ENCODE measurements at regions not wholly inside any gene's neighbourhood (a gene's known extent, or its start where the extent isn't known, plus 50 kb on each side); places are given as distances from the start of the nearest gene placed in this dataset.

DNA sequence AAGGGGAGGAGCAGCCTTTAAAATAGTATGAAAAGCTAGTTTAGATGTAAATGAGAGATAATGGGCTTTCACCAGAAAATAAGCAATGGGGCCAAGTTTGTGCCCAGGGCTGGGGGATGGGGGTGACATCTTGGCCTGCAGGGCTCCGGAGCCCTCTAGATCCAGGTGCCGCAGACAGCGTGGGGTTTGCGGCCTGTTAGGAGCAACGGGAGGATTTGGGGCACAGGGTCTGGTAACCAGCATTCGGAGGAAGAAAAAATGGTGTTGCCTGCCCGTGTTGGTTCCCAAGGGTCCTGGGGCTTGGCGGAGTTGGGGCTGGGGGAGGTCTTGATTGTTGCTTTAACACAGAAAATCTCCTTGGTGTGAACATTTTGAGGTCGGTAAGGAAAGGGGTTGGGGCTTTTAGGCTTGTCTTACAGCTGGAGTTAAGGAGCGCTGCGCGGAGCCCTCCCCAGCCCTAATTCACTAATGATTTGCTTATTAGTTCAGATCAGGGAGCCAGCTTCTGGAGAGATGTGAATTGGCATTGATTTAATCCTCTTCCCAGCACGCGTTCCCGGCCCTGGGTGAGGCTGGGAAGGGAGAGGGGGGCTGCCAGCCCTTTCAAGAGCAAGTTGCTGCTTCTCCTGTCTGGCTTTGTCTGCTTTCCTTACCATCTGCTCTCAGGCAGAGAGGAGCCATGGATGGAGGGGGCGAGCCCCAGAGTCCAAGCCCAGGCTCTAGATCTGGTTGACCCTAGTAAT is 443.4 kb downstream of the BCOR start:
- H3K4me3 ChIP-seq (ENCODE audit: low read depth in 1 of 3, low read length in 3 of 3), result no peak overlapping the region
- no peaks in the 10 kb centered on the region for H3K9me3 ChIP-seq (ENCODE audit: control insufficient read depth in 4 of 4, low read length in 3 of 4)
- H3K36me3 ChIP-seq (ENCODE audit: control insufficient read depth in 4 of 4, insufficient read depth in 3 of 4, low read depth in 1 of 4, low read length in 3 of 4), result no peaks in the 10 kb centered on the region
- no peak overlapping the region for H3K27ac ChIP-seq (ENCODE audit: low read depth in 1 of 2, low read length in 2 of 2)
- H3K4me1 ChIP-seq (ENCODE audit: control insufficient read depth in 4 of 4, insufficient read depth in 4 of 4, low read length in 3 of 4), result no peaks in the 10 kb centered on the region
- no peak for DNase-seq (ENCODE audit: low spot score)
- H3K9ac ChIP-seq (ENCODE audit: low read depth in 1 of 2, low read length in 2 of 2), result no peak overlapping the region
- 83% methylated on average over 16 of the region's 16 CpGs for WGBS
- peaks cover 0 to 4% (median 0%) of the 10 kb centered on the region in 4 donors for H3K27me3 ChIP-seq (ENCODE audit: control insufficient read depth in 4 of 4, insufficient read depth in 4 of 4, low read length in 3 of 4)
- TF ChIP-seq HNF4G (IDR thresholded peaks at IDR 0.05), result no peak
- TF ChIP-seq TAF1 (conservative IDR thresholded peaks at IDR 0.05), result no peak
- no peak for TF ChIP-seq FOXA2 (IDR thresholded peaks at IDR 0.05)
- TF ChIP-seq SP1 (IDR thresholded peaks at IDR 0.05), result no peak
- TF ChIP-seq FOXA1 (IDR thresholded peaks at IDR 0.05), result no peak
- no peak for TF ChIP-seq REST (IDR thresholded peaks at IDR 0.05)
- TF ChIP-seq, protein P1, sequence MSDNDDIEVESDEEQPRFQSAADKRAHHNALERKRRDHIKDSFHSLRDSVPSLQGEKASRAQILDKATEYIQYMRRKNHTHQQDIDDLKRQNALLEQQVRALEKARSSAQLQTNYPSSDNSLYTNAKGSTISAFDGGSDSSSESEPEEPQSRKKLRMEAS (IDR thresholded peaks at IDR 0.05), result no peak
- no peak for TF ChIP-seq RAD21 (IDR thresholded peaks at IDR 0.05)
- no peak for TF ChIP-seq HNF4A (conservative IDR thresholded peaks at IDR 0.05)
- TF ChIP-seq NR2F2 (IDR thresholded peaks at IDR 0.05), result no peak
- TF ChIP-seq RXRA (IDR thresholded peaks at IDR 0.05), result no peak
- no peak for TF ChIP-seq ZBTB33 (IDR thresholded peaks at IDR 0.05)

- H3K9me3 ChIP-seq (ENCODE audit: control insufficient read depth in 4 of 4, low read length in 3 of 4), result no peaks in the 10 kb centered on the region
- DNase-seq (ENCODE audit: low spot score), result no peak
- no peak overlapping the region for H3K4me3 ChIP-seq (ENCODE audit: low read depth in 1 of 3, low read length in 3 of 3)
- no peaks in the 10 kb centered on the region for H3K4me1 ChIP-seq (ENCODE audit: control insufficient read depth in 4 of 4, insufficient read depth in 4 of 4, low read length in 3 of 4)
- no peak for TF ChIP-seq SP1 (IDR thresholded peaks at IDR 0.05)
- TF ChIP-seq HNF4G (IDR thresholded peaks at IDR 0.05), result no peak
- no peak for TF ChIP-seq ZBTB33 (IDR thresholded peaks at IDR 0.05)
- no peak for TF ChIP-seq RXRA (IDR thresholded peaks at IDR 0.05)
- TF ChIP-seq JUND (IDR thresholded peaks at IDR 0.05), result no peak
- no peak for TF ChIP-seq GABPA (IDR thresholded peaks at IDR 0.05 in 1 of 2, conservative IDR thresholded peaks at IDR 0.05 in 1 of 2)
- TF ChIP-seq REST (IDR thresholded peaks at IDR 0.05), result no peak
- TF ChIP-seq, protein P2, sequence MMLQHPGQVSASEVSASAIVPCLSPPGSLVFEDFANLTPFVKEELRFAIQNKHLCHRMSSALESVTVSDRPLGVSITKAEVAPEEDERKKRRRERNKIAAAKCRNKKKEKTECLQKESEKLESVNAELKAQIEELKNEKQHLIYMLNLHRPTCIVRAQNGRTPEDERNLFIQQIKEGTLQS (IDR thresholded peaks at IDR 0.05), result no peak
- no peak for TF ChIP-seq YY1 (IDR thresholded peaks at IDR 0.05)
- no peak for TF ChIP-seq HNF4A (conservative IDR thresholded peaks at IDR 0.05)
- no peak for TF ChIP-seq TAF1 (conservative IDR thresholded peaks at IDR 0.05)
- no peak for TF ChIP-seq EGR1 (IDR thresholded peaks at IDR 0.05; ENCODE audit: low read depth in 2 of 2)
- TF ChIP-seq CTCF (IDR thresholded peaks at IDR 0.05; ENCODE audit: low read depth, low read length, missing input control), result no peak
- no peak for TF ChIP-seq NR2F2 (IDR thresholded peaks at IDR 0.05)
- no peak for TF ChIP-seq FOXA1 (IDR thresholded peaks at IDR 0.05)
- no peak overlapping the region for H3K27ac ChIP-seq (ENCODE audit: low read depth in 1 of 2, low read length in 2 of 2)
- no peaks in the 10 kb centered on the region for H3K36me3 ChIP-seq (ENCODE audit: control insufficient read depth in 4 of 4, insufficient read depth in 3 of 4, low read depth in 1 of 4, low read length in 3 of 4)
- H3K9ac ChIP-seq (ENCODE audit: low read depth in 1 of 2, low read length in 2 of 2), result no peak overlapping the region
- 81% methylated on average over 3 of the region's 3 CpGs for WGBS
- H3K27me3 ChIP-seq (ENCODE audit: control insufficient read depth in 4 of 4, insufficient read depth in 4 of 4, low read length in 3 of 4), result peaks cover 0 to 4% (median 0%) of the 10 kb centered on the region in 4 donors
Observed at GRCh38 chrX:39654952-39655351, 442.8 kb downstream of the BCOR start.
